H1 (cell line): ENCODE measurements at regions not wholly inside any gene's neighbourhood (a gene's known extent, or its start where the extent isn't known, plus 50 kb on each side); places are given as distances from the start of the nearest gene placed in this dataset.

Source experiments
- BCL11A ChIP-seq, 2 experiments: IDR thresholded peaks; one replicate each; pipeline ENCODE4 v1.6.1; 2011; ENCODE audit warnings: low read depth in 2 of 2, low read length in 2 of 2, mild to moderate bottlenecking in 2 of 2
- CHD2 ChIP-seq: IDR thresholded peaks from 2 replicates; pipeline ENCODE4 v1.6.1; 2012; ENCODE audit warnings: low read length, improper control_type of control experiment
- KDM4A ChIP-seq: IDR thresholded peaks from one replicate; pipeline ENCODE4 v1.7.1; 2012; ENCODE audit warnings: low read depth, mild to moderate bottlenecking, moderate library complexity, low read length, inconsistent platforms; ENCODE audit not compliant: severe bottlenecking
- RBBP5 ChIP-seq: IDR thresholded peaks from 2 replicates; pipeline ENCODE4 v1.7.1; 2012; ENCODE audit warnings: low read depth, mild to moderate bottlenecking, inconsistent platforms, low read length, moderate library complexity, borderline replicate concordance
- SIX5 ChIP-seq: IDR thresholded peaks from 2 replicates; pipeline ENCODE4 v1.6.1; 2011; ENCODE audit warnings: mild to moderate bottlenecking, low read depth, low read length
- SP4 ChIP-seq: IDR thresholded peaks from 2 replicates; pipeline ENCODE4 v1.6.1; 2012; ENCODE audit warnings: low read length, inconsistent platforms
- TAF7 ChIP-seq: optimal IDR thresholded peaks from 2 replicates; pipeline ENCODE3; 2011; ENCODE audit warnings: low read depth, mild to moderate bottlenecking, inconsistent platforms, low read length, moderate library complexity, borderline replicate concordance

GRCh38 chr11:46216765-46217089 lies 60.7 kb upstream of the CREB3L1 start (continued):
- TF ChIP-seq RBBP5 (no peak), SIX5 (no peak), TAF7 (no peak), KDM4A (no peak), CHD2 (no peak), SP4 (no peak), BCL11A (IDR thresholded peaks at IDR 0.05; ENCODE audit: low read depth in 2 of 2, low read length in 2 of 2) (no peak)
